Nephron progenitor cell (in vitro differentiated cells): ENCODE measurements at regions not wholly inside any gene's neighbourhood (a gene's known extent, or its start where the extent isn't known, plus 50 kb on each side); places are given as distances from the start of the nearest gene placed in this dataset.

Experiments
- DNase-seq: peaks from one replicate; pipeline ENCODE4 v3.0.0; 2021
- H3K27ac Mint-ChIP-seq: 2 replicates; pipeline ENCODE4 v1.8.0; 2021; ENCODE audit warnings: mild to moderate bottlenecking, moderate library complexity, mixed read lengths
- H3K27me3 Mint-ChIP-seq: 2 replicates; pipeline ENCODE4 v1.8.0; 2021; ENCODE audit warnings: mild to moderate bottlenecking, low read depth, mixed read lengths; ENCODE audit not compliant: poor library complexity
- H3K36me3 Mint-ChIP-seq: 2 replicates; pipeline ENCODE4 v1.8.0; 2021; ENCODE audit warnings: low read depth, mixed read lengths
- H3K4me1 Mint-ChIP-seq: 2 replicates; pipeline ENCODE4 v1.8.0; 2021; ENCODE audit warnings: mixed read lengths
- H3K4me3 Mint-ChIP-seq: 2 replicates; pipeline ENCODE4 v1.8.0; 2021; ENCODE audit warnings: mild to moderate bottlenecking, moderate library complexity, mixed read lengths
- H3K9me3 Mint-ChIP-seq: 2 replicates; pipeline ENCODE4 v1.8.0; 2021; ENCODE audit warnings: mild to moderate bottlenecking, moderate library complexity, mixed read lengths
- CTCF ChIP-seq: fragments of 200-600 bp; sonication (generic); IDR thresholded peaks from 2 replicates; pipeline ENCODE4 v1.5.0; 2021; ENCODE audit warnings: antibody characterized with exemption

- no peak for TF ChIP-seq CTCF
- H3K36me3 Mint-ChIP-seq: peaks cover 3% of the 10 kb centered on the region
- H3K27ac Mint-ChIP-seq: no peak overlapping the region
- peaks cover 20% of the 10 kb centered on the region for H3K4me1 Mint-ChIP-seq
- H3K9me3 Mint-ChIP-seq: peaks cover 12% of the 10 kb centered on the region
- H3K4me3 Mint-ChIP-seq: no peak overlapping the region
- peaks cover 38% of the 10 kb centered on the region for H3K27me3 Mint-ChIP-seq
- no peak for DNase-seq
These were observed 569.6 kb upstream of the LARGE1 start for GRCh38 chr22:34489861-34490260.

GRCh38 chr22:34490886-34491285, 570.6 kb upstream of the LARGE1 start:
- Mint-ChIP-seq H3K4me1 (peaks cover 20% of the 10 kb centered on the region), H3K9me3 (peaks cover 12% of the 10 kb centered on the region), H3K27ac (no peak overlapping the region), H3K27me3 (peaks cover 36% of the 10 kb centered on the region), H3K36me3 (peaks cover 3% of the 10 kb centered on the region), H3K4me3 (no peak overlapping the region)
- DNase-seq: no peak
- TF ChIP-seq CTCF: no peak

- Mint-ChIP-seq H3K27me3 (peaks cover 26% of the 10 kb centered on the region), H3K36me3 (peaks cover 3% of the 10 kb centered on the region), H3K4me1 (peaks cover 20% of the 10 kb centered on the region), H3K9me3 (peaks cover 21% of the 10 kb centered on the region), H3K27ac (no peak overlapping the region), H3K4me3 (no peak overlapping the region)
- no peak for DNase-seq
- no peak for TF ChIP-seq CTCF
These were observed 572.5 kb upstream of the ISX start for GRCh38 chr22:34493486-34493885.

GRCh38 chr22:34501366-34501965, 564.5 kb upstream of the ISX start:
- Mint-ChIP-seq H3K4me1 (no peaks in the 10 kb centered on the region), H3K4me3 (no peak overlapping the region), H3K27me3 (peaks cover 17% of the 10 kb centered on the region), H3K9me3 (peaks cover 15% of the 10 kb centered on the region), H3K27ac (no peak overlapping the region), H3K36me3 (no peaks in the 10 kb centered on the region)
- DNase-seq: no peak
- TF ChIP-seq CTCF: no peak

- DNase-seq: no peak
- H3K36me3 Mint-ChIP-seq: no peaks in the 10 kb centered on the region
- no peak overlapping the region for H3K27ac Mint-ChIP-seq
- H3K4me1 Mint-ChIP-seq: no peaks in the 10 kb centered on the region
- peaks cover 17% of the 10 kb centered on the region for H3K27me3 Mint-ChIP-seq
- peaks cover 7% of the 10 kb centered on the region for H3K9me3 Mint-ChIP-seq
- H3K4me3 Mint-ChIP-seq: no peak overlapping the region
- no peak for TF ChIP-seq CTCF
These were observed 563.1 kb upstream of the ISX start for GRCh38 chr22:34502821-34503220.

- Mint-ChIP-seq H3K4me3 (no peak overlapping the region), H3K9me3 (peaks cover 5% of the 10 kb centered on the region), H3K4me1 (no peaks in the 10 kb centered on the region), H3K27me3 (peaks cover 21% of the 10 kb centered on the region), H3K27ac (no peak overlapping the region), H3K36me3 (no peaks in the 10 kb centered on the region)
- DNase-seq: no peak
- TF ChIP-seq CTCF: no peak
These were observed 557.2 kb upstream of the ISX start for GRCh38 chr22:34508797-34509196.
